IMR-90 (cell line): ENCODE measurements at regions not wholly inside any gene's neighbourhood (a gene's known extent, or its start where the extent isn't known, plus 50 kb on each side); places are given as distances from the start of the nearest gene placed in this dataset.
A peak's percentile ranks its signal among the peaks of the same experiment; 100 is the strongest.

Experiments used
- ATAC-seq: fragments of 200-7000 bp; cut with Tn5 transposase; 2 replicates; pipeline ENCODE4 v1.9.1; 2020; ENCODE audit warnings: low read depth, mild to moderate bottlenecking, moderate library complexity
- BruUV-seq: library from RNA; stranded (reverse); fragments of 400-500 nt; replicated peaks from 2 replicates; lab custom pipeline; 2021; lab: Mats Ljungman, UMichigan
- CTCF ChIA-PET: fragments of 300-600 bp; formaldehyde crosslinking; extraction: SDS; loops from one replicate; lab custom pipeline; 2021; ENCODE audit warnings: antibody characterized with exemption; lab: Yijun Ruan, JAX
- POLR2A ChIA-PET: fragments of 300-600 bp; sonication (Branson Sonifier 250); formaldehyde crosslinking; loops from one replicate; lab custom pipeline; 2022; ENCODE audit warnings: antibody characterized with exemption; ENCODE audit not compliant: unreplicated experiment; lab: Charles Lee
- DNase-seq: peaks from one replicate; pipeline ENCODE4 v3.0.0; 2013
- H2AFZ ChIP-seq: replicated peaks from 2 replicates; pipeline ENCODE3; 2013; ENCODE audit warnings: low read length, mild to moderate bottlenecking; ENCODE audit not compliant: poor library complexity
- H2AK5ac ChIP-seq: 2 replicates; pipeline ENCODE4 v1.6.1; 2013; ENCODE audit warnings: low read depth, low read length, inconsistent platforms
- H2AK9ac ChIP-seq: replicated peaks from 2 replicates; pipeline ENCODE3; 2013; ENCODE audit warnings: mild to moderate bottlenecking, low read depth, low read length, moderate library complexity; ENCODE audit not compliant: poor library complexity
- H2BK120ac ChIP-seq: 2 replicates; pipeline ENCODE4 v1.6.1; 2013; ENCODE audit warnings: low read depth, low read length, inconsistent platforms
- H2BK15ac ChIP-seq: 3 replicates; pipeline ENCODE4 v1.6.1; 2013; ENCODE audit warnings: low read depth, low read length, inconsistent platforms
- H2BK20ac ChIP-seq: 2 replicates; pipeline ENCODE4 v1.6.1; 2013; ENCODE audit warnings: low read depth, mild to moderate bottlenecking, inconsistent platforms, low read length, moderate library complexity
- H2BK5ac ChIP-seq: 2 replicates; pipeline ENCODE4 v1.6.1; 2013; ENCODE audit warnings: mild to moderate bottlenecking, low read depth, low read length, inconsistent platforms; ENCODE audit not compliant: poor library complexity, severe bottlenecking
- H3K14ac ChIP-seq: replicated peaks from 2 replicates; pipeline ENCODE4 v1.6.1; 2013; ENCODE audit warnings: low read depth, low read length, inconsistent platforms
- H3K18ac ChIP-seq: 2 replicates; pipeline ENCODE4 v1.6.1; 2013; ENCODE audit warnings: low read depth, low read length, control low read depth
- H3K23ac ChIP-seq: 2 replicates; pipeline ENCODE4 v1.6.1; 2013; ENCODE audit warnings: low read depth, low read length, inconsistent platforms
- H3K27ac ChIP-seq: 2 replicates; pipeline ENCODE4 v1.5.1; 2013; ENCODE audit warnings: mild to moderate bottlenecking, control low read depth, low read length; ENCODE audit not compliant: insufficient read depth
- H3K27me3 ChIP-seq: 2 replicates; pipeline ENCODE4 v1.6.1; 2013; ENCODE audit warnings: low read length; ENCODE audit not compliant: control insufficient read depth, insufficient read depth
- H3K36me3 ChIP-seq: 2 replicates; pipeline ENCODE4 v1.6.1; 2013; ENCODE audit warnings: low read length, mixed read lengths; ENCODE audit not compliant: control insufficient read depth, insufficient read depth
- H3K4ac ChIP-seq: 2 replicates; pipeline ENCODE4 v1.6.1; 2013; ENCODE audit warnings: low read depth, low read length, inconsistent platforms
- H3K4me1 ChIP-seq: 2 replicates; pipeline ENCODE4 v1.6.1; 2013; ENCODE audit warnings: low read length, mixed read lengths; ENCODE audit not compliant: control insufficient read depth, insufficient read depth
- H3K4me2 ChIP-seq: 2 replicates; pipeline ENCODE4 v1.6.1; 2013; ENCODE audit warnings: low read depth, mild to moderate bottlenecking, control low read depth, low read length, moderate library complexity
- H3K4me3 ChIP-seq: 2 replicates; pipeline ENCODE4 v1.5.1; 2013; ENCODE audit warnings: low read depth, mild to moderate bottlenecking, control low read depth, low read length, moderate library complexity; ENCODE audit not compliant: insufficient read depth
- H3K56ac ChIP-seq: 2 replicates; pipeline ENCODE4 v1.6.1; 2013; ENCODE audit warnings: low read length, inconsistent platforms; ENCODE audit not compliant: insufficient read depth; ENCODE audit errors: extremely low read depth
- H3K79me1 ChIP-seq, 2 experiments: 2 replicates each; pipeline ENCODE4 v1.6.1; 2013; ENCODE audit warnings: low read length in 2 of 2, inconsistent platforms in 1 of 2, low read depth in 1 of 2
- H3K9ac ChIP-seq: 2 replicates; pipeline ENCODE4 v1.6.1; 2013; ENCODE audit warnings: low read depth, low read length, control low read depth
- H3K9me1 ChIP-seq: 2 replicates; pipeline ENCODE4 v1.6.1; 2013; ENCODE audit warnings: low read length, inconsistent platforms; ENCODE audit not compliant: insufficient read depth
- H3K9me3 ChIP-seq: 2 replicates; pipeline ENCODE4 v1.6.1; 2013; ENCODE audit warnings: low read length; ENCODE audit not compliant: control insufficient read depth, insufficient read depth
- H4K20me1 ChIP-seq: 2 replicates; pipeline ENCODE4 v1.6.1; 2013; ENCODE audit warnings: low read length, inconsistent platforms; ENCODE audit not compliant: insufficient read depth
- H4K5ac ChIP-seq: 2 replicates; pipeline ENCODE4 v1.6.1; 2013; ENCODE audit warnings: mild to moderate bottlenecking, low read depth, low read length, control low read depth
- H4K8ac ChIP-seq, 2 experiments: 2 replicates each; pipeline ENCODE4 v1.6.1; 2013; ENCODE audit warnings: low read depth in 2 of 2, low read length in 2 of 2, control low read depth in 1 of 2, inconsistent platforms in 1 of 2
- H4K91ac ChIP-seq: 2 replicates; pipeline ENCODE4 v1.6.1; 2013; ENCODE audit warnings: low read depth, low read length, inconsistent platforms; ENCODE audit not compliant: insufficient read depth
- CEBPB ChIP-seq: IDR thresholded peaks from 2 replicates; pipeline ENCODE4 v1.6.1; 2012; ENCODE audit warnings: low read depth, low read length, improper control_type of control experiment
- CHD1 ChIP-seq: IDR thresholded peaks from 2 replicates; pipeline ENCODE4 v1.6.1; 2012; ENCODE audit warnings: low read depth, low read length, improper control_type of control experiment
- CTCF ChIP-seq: conservative IDR thresholded peaks from 2 replicates; pipeline ENCODE4 v1.5.1; 2012; ENCODE audit warnings: mild to moderate bottlenecking, low read depth, low read length, improper control_type of control experiment
- ELK1 ChIP-seq: fragments of 150-350 bp; IDR thresholded peaks from 2 replicates; pipeline ENCODE4 v1.6.1; 2016; ENCODE audit warnings: low read depth, mild to moderate bottlenecking, low read length, moderate library complexity, borderline replicate concordance
- FOS ChIP-seq: fragments of 150-350 bp; IDR thresholded peaks from 2 replicates; pipeline ENCODE4 v1.6.1; 2016; ENCODE audit warnings: low read depth, low read length
- MAFK ChIP-seq: IDR thresholded peaks from 2 replicates; pipeline ENCODE4 v1.6.1; 2012; ENCODE audit warnings: low read depth, low read length, improper control_type of control experiment
- MAZ ChIP-seq: IDR thresholded peaks from 2 replicates; pipeline ENCODE4 v1.6.1; 2012; ENCODE audit warnings: low read depth, mild to moderate bottlenecking, low read length, improper control_type of control experiment, moderate library complexity, borderline replicate concordance
- POLR2A ChIP-seq: IDR thresholded peaks from 2 replicates; pipeline ENCODE4 v1.6.1; 2012; ENCODE audit warnings: mild to moderate bottlenecking, low read depth, low read length
- WGBS, 2 experiments: methylation state at CpG; one replicate each; pipeline versions ENCODE4 v1.1.5 to v1.1.7; 2013; ENCODE audit warnings: missing lambda C conversion rate in 2 of 2; ENCODE audit not compliant: insufficient read length in 1 of 2; ENCODE audit errors: extremely low coverage in 2 of 2; 5-methylcytosine and 5-hydroxymethylcytosine counted together
- dilution Hi-C: fragments of 300-500 bp; cut with HindIII; formaldehyde crosslinking; loops from one replicate; pipeline ENCODE4 v1.14.3; 2018; ENCODE audit warnings: low sequenced_read_pairs; ENCODE audit not compliant: unreplicated experiment
- in situ Hi-C: fragments of 300-500 bp; cut with MboI; formaldehyde crosslinking; loops from 3 replicates; pipeline ENCODE4 v1.14.3; 2019; ENCODE audit warnings: low sequenced_read_pairs, inconsistent platforms, mixed read lengths
- intact Hi-C: fragments of 100-400 bp; cut with micrococcal nuclease; formaldehyde crosslinking; loops from 2 replicates; pipeline ENCODE4 v1.10.0; 2022

- peak overlapping the region; percentile 33; the same call in 1 of the 2 replicates for H3K4ac ChIP-seq
Observed at GRCh38 chr3:27610800-27611525, 111.2 kb downstream of the EOMES start.

More at GRCh38 chr3:27610800-27611525, 111.2 kb downstream of the EOMES start:
- no peak for ATAC-seq
- Histone ChIP-seq H3K23ac (no peak overlapping the region), H3K9me1 (no peaks in the 10 kb centered on the region), H3K4me2 (peak overlapping the region; percentile 16; the same call in 1 of the 2 replicates), H3K27me3 (no peaks in the 10 kb centered on the region), H3K9me3 (peaks cover 7% of the 10 kb centered on the region), H3K14ac (no peak overlapping the region), H3K4me1 (peaks cover 3% of the 10 kb centered on the region; the same call in 1 of the 2 replicates), H4K5ac (no peak overlapping the region), H2BK20ac (no peak overlapping the region), H3K56ac (no peak overlapping the region), H4K91ac (no peak overlapping the region), H2AFZ (no peak overlapping the region), H2BK15ac (0 out of 3 replicates have a peak overlapping the region, but pooled peaks have one; percentile 36), H3K4me3 (no peak overlapping the region), H3K9ac (no peak overlapping the region), H2AK9ac (no peak overlapping the region), H3K36me3 (no peaks in the 10 kb centered on the region), H2BK5ac (no peak overlapping the region), H3K79me1 (no peaks in the 10 kb centered on the region), H2BK120ac (peak overlapping the region; percentile 10; the same call in 1 of the 2 replicates), H4K20me1 (no peaks in the 10 kb centered on the region), H3K27ac (no peak overlapping the region), H2AK5ac (no peak overlapping the region), H4K8ac (no peak overlapping the region; a peak in 1 of 4 replicates), H3K18ac (no peak overlapping the region)
- WGBS, 2 experiments, result no CpG with 5 or more reads among the region's 8 CpGs
- no TSS peak for BruUV-seq
- no peak for DNase-seq
- intact Hi-C loops (no loop called here), dilution Hi-C loops (no loop called here), in situ Hi-C loops (no loop called here)
- TF ChIP-seq CHD1 (no peak), CEBPB (no peak), ELK1 (no peak), MAZ (no peak), MAFK (no peak), CTCF (no peak), POLR2A (no peak), FOS (no peak)
- CTCF ChIA-PET, result interaction anchor here (0.6 kb wide), 2 partner anchors 19 to 126 kb away, joined by 3 read pairs; no protein-coding TSS in a partner anchor
- POLR2A ChIA-PET, result no interaction called here
